Vagina (tissue), 2 donors: ENCODE measurements at regions not wholly inside any gene's neighbourhood (a gene's known extent, or its start where the extent isn't known, plus 50 kb on each side); places are given as distances from the start of the nearest gene placed in this dataset.

Source experiments
- DNase-seq, 2 donors: peaks; one replicate each; pipeline ENCODE4 v3.0.0-alpha.2; 2017; ENCODE audit errors: extremely low spot score in 2 of 2
- H3K27ac ChIP-seq: fragments of 200-600 bp; sonication (generic); one replicate; pipeline ENCODE4 v1.5.1; 2019
- H3K27me3 ChIP-seq: fragments of 200-600 bp; sonication (generic); one replicate; pipeline ENCODE4 v1.5.1; 2019
- H3K36me3 ChIP-seq, 2 donors: fragments of 200-600 bp; sonication (generic); one replicate each; pipeline ENCODE4 v1.5.1; 2017 to 2019
- H3K4me1 ChIP-seq: fragments of 200-600 bp; sonication (generic); one replicate; pipeline ENCODE4 v1.5.1; 2019
- H3K4me3 ChIP-seq, 2 donors: fragments of 200-600 bp; sonication (generic); 1 replicate in 1 of 2; 2 replicates in 1 of 2; pipeline ENCODE4 v1.5.1; 2016 to 2019
- H3K9me3 ChIP-seq: fragments of 200-600 bp; sonication (generic); one replicate; pipeline ENCODE4 v1.5.1; 2019
- POLR2A ChIP-seq, 2 donors: fragments of 450-650 bp; IDR thresholded peaks; one replicate each; pipeline ENCODE4 v1.6.1; 2017; ENCODE audit warnings: antibody characterized with exemption in 2 of 2, mild to moderate bottlenecking in 2 of 2, moderate library complexity in 2 of 2
- POLR2AphosphoS5 ChIP-seq, 2 donors: sonication (generic); formaldehyde crosslinking; IDR thresholded peaks; one replicate each; pipeline ENCODE4 v1.9.0; 2017; ENCODE audit warnings: antibody characterized with exemption in 2 of 2, mild to moderate bottlenecking in 2 of 2, low read depth in 1 of 2; ENCODE audit not compliant: insufficient read depth in 1 of 2
- intact Hi-C: fragments of 100-400 bp; cut with DNase I; formaldehyde crosslinking; loops from one replicate; pipeline ENCODE4 v1.15.1; 2023
- TF ChIP-seq, protein P1 (sequence below), 3 experiments: fragments of 450-650 bp in 2 of 3; fragments of 200-600 bp in 1 of 3; sonication (generic) in 1 of 3; IDR thresholded peaks; one replicate each; pipeline ENCODE4 v1.5.1; 2017 to 2019; ENCODE audit warnings: antibody characterized with exemption in 3 of 3, mild to moderate bottlenecking in 2 of 3, moderate library complexity in 2 of 3

DNA sequence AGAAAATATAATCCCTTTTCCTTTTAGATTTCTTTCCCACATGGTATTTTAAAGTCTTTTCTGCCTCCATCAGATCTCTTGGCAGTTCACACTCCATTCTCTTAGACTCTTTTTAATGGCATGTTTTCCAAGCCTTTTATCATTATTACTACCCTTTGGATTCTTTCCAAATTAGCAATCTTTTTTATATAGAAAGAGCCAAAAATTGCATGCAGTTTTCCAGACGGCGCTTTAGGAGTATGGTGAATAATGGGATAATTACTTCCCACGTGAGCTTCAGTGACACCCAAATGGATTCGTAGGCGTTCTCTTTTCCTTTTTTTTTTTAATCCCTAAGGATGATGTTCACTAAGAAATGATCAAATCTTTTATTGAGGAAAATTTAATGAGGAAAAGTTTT lies 354.8 kb upstream of the DNAJC19 start:
- intact Hi-C loops, result no loop called here
- Histone ChIP-seq H3K36me3 (no peaks in the 10 kb centered on the region), H3K9me3 (no peaks in the 10 kb centered on the region), H3K4me3 (no peak overlapping the region), H3K4me1 (no peaks in the 10 kb centered on the region), H3K27ac (no peak overlapping the region), H3K27me3 (no peaks in the 10 kb centered on the region)
- TF ChIP-seq, protein P1, sequence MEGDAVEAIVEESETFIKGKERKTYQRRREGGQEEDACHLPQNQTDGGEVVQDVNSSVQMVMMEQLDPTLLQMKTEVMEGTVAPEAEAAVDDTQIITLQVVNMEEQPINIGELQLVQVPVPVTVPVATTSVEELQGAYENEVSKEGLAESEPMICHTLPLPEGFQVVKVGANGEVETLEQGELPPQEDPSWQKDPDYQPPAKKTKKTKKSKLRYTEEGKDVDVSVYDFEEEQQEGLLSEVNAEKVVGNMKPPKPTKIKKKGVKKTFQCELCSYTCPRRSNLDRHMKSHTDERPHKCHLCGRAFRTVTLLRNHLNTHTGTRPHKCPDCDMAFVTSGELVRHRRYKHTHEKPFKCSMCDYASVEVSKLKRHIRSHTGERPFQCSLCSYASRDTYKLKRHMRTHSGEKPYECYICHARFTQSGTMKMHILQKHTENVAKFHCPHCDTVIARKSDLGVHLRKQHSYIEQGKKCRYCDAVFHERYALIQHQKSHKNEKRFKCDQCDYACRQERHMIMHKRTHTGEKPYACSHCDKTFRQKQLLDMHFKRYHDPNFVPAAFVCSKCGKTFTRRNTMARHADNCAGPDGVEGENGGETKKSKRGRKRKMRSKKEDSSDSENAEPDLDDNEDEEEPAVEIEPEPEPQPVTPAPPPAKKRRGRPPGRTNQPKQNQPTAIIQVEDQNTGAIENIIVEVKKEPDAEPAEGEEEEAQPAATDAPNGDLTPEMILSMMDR (IDR thresholded peaks at IDR 0.05), result no peak
- no peak for TF ChIP-seq POLR2A (IDR thresholded peaks at IDR 0.05)
- no peak for TF ChIP-seq POLR2AphosphoS5 (IDR thresholded peaks at IDR 0.05; ENCODE audit: insufficient read depth in 1 of 2, low read depth in 1 of 2)
- DNase-seq, result no peak

DNA sequence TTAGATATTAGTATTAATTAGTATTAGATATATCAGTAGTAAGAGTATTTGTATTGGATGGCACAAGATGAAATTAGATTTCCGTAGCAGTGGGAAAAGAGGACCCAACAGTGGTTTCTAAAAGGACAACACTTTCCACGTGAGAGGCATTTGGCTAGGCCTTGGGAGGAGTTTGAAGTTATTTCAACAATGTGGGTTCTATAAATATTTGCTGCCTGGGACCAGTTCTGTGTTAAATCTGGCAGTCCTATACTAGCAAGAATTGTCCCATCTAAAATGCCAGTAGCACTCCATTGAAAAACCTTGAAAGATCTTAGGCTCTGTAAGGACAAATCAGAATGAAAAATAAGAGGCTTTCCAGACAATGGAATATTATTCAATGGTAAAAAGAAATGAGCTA lies 347.1 kb upstream of the DNAJC19 start:
- intact Hi-C loops, result no loop called here
- no peaks in the 10 kb centered on the region for H3K4me1 ChIP-seq
- H3K36me3 ChIP-seq, result no peaks in the 10 kb centered on the region
- no peak for TF ChIP-seq POLR2A (IDR thresholded peaks at IDR 0.05)
- no peak for TF ChIP-seq POLR2AphosphoS5 (IDR thresholded peaks at IDR 0.05; ENCODE audit: insufficient read depth in 1 of 2, low read depth in 1 of 2)
- TF ChIP-seq, protein P1 (IDR thresholded peaks at IDR 0.05), result no peak
- H3K27ac ChIP-seq, result no peak overlapping the region
- H3K4me3 ChIP-seq, result no peak overlapping the region
- no peaks in the 10 kb centered on the region for H3K27me3 ChIP-seq
- DNase-seq, result no peak
- no peaks in the 10 kb centered on the region for H3K9me3 ChIP-seq

DNA sequence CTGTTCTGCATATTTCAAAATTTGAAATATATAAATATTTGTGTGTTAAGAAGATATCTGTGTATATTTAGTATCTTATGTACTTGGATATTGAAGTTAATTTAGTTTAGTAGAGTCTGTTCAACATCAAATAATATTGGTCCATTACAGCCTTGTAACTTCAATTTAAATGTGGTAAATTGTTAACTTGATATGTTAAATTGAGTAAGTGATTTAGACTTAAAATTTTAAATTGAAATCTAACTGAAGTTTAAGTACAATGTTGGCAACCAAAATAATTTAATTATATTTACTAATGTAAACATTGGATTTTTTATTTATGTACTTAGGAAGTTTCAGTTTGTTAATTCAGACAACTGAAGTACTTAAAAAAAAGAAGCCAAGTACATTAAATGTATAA lies 343.9 kb upstream of the DNAJC19 start:
- intact Hi-C loops, result no loop called here
- no peak for DNase-seq
- Histone ChIP-seq H3K27ac (no peak overlapping the region), H3K36me3 (no peaks in the 10 kb centered on the region), H3K27me3 (no peaks in the 10 kb centered on the region), H3K4me1 (no peaks in the 10 kb centered on the region), H3K4me3 (no peak overlapping the region), H3K9me3 (no peaks in the 10 kb centered on the region)
- no peak for TF ChIP-seq POLR2AphosphoS5 (IDR thresholded peaks at IDR 0.05; ENCODE audit: insufficient read depth in 1 of 2, low read depth in 1 of 2)
- TF ChIP-seq, protein P1 (IDR thresholded peaks at IDR 0.05), result no peak
- no peak for TF ChIP-seq POLR2A (IDR thresholded peaks at IDR 0.05)

DNA sequence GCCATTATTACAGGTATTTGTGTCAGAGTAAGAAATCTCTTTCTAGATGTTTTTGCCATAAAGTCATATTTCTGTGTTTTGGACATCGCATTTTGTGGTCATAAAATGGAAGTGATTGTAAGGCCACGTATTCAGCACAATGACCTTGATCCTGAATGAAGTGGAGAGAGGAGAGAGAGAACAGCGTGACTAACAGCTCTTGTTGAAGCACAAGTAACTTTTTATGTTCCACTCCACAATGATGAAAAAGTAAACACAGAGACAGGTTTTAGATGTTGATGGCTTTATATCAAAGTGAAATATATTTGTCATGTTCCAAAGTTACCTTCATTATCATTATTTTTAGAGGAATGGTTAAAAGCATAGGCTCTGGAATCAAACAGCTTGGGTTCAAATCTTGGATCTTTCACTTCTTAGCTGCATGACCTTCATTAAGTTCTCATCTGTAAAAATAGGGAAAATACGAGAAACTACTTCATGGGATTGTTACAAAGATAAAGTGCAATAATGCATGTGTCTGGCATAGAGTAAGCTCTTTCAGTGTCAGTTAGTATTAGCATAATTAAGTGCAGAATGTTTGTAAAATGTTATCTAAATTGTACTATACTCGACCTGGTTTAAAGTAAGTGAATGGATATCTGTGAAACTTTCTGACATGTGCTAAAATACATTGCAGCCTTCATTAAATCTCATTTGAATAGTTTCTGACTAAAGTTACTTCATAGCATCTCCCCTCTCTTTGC lies 341.5 kb upstream of the DNAJC19 start:
- no peaks in the 10 kb centered on the region for H3K27me3 ChIP-seq
- intact Hi-C loops, result no loop called here
- no peak overlapping the region for H3K4me3 ChIP-seq
- TF ChIP-seq, protein P1 (IDR thresholded peaks at IDR 0.05), result no peak
- TF ChIP-seq POLR2AphosphoS5 (IDR thresholded peaks at IDR 0.05; ENCODE audit: insufficient read depth in 1 of 2, low read depth in 1 of 2), result no peak
- TF ChIP-seq POLR2A (IDR thresholded peaks at IDR 0.05), result no peak
- no peaks in the 10 kb centered on the region for H3K36me3 ChIP-seq
- DNase-seq, result no peak
- H3K9me3 ChIP-seq, result no peaks in the 10 kb centered on the region
- H3K27ac ChIP-seq, result no peak overlapping the region
- no peaks in the 10 kb centered on the region for H3K4me1 ChIP-seq

DNA sequence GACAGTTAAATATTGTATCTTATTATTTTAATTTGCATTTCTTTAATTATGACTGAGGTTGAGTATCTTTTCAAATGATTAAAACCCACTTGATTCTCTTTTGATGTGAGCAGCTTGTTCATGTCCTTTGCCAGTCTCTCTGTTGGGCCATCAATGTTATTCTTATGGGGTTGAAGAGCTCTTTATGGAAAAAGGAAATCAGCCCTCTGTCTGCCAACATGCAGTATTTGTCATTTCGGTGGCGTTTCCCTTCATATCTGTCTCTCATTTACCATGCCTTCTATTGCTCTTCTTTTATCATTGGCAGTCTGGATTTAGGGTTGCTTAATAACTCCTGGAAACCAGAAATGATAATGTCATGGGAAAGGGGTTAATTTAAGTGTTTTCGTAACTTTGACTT lies 340.7 kb upstream of the DNAJC19 start:
- no peak overlapping the region for H3K27ac ChIP-seq
- TF ChIP-seq, protein P1 (IDR thresholded peaks at IDR 0.05), result no peak
- TF ChIP-seq POLR2AphosphoS5 (IDR thresholded peaks at IDR 0.05; ENCODE audit: insufficient read depth in 1 of 2, low read depth in 1 of 2) (no peak), POLR2A (IDR thresholded peaks at IDR 0.05) (no peak)
- H3K9me3 ChIP-seq, result no peaks in the 10 kb centered on the region
- no peaks in the 10 kb centered on the region for H3K27me3 ChIP-seq
- no peak overlapping the region for H3K4me3 ChIP-seq
- no peaks in the 10 kb centered on the region for H3K4me1 ChIP-seq
- DNase-seq, result no peak
- intact Hi-C loops, result no loop called here
- H3K36me3 ChIP-seq, result no peaks in the 10 kb centered on the region
